Sigmoid colon (tissue), 6 donors: ENCODE measurements at regions not wholly inside any gene's neighbourhood (a gene's known extent, or its start where the extent isn't known, plus 50 kb on each side); places are given as distances from the start of the nearest gene placed in this dataset.

Source experiments
- DNase-seq: peaks from one replicate; pipeline ENCODE4 v3.0.0-alpha.2; 2019
- H3K27ac ChIP-seq, 4 donors: fragments of 200-600 bp; sonication (generic); one replicate each; pipeline ENCODE4 v1.5.1; 2016 to 2019; ENCODE audit warnings: mild to moderate bottlenecking in 1 of 4
- H3K27me3 ChIP-seq, 3 donors: fragments of 200-600 bp; sonication (generic); one replicate each; pipeline ENCODE4 v1.5.1; 2019; ENCODE audit warnings: mild to moderate bottlenecking in 1 of 3
- H3K36me3 ChIP-seq, 4 donors: fragments of 200-600 bp; sonication (generic); one replicate each; pipeline ENCODE4 v1.5.1; 2016 to 2019
- H3K4me1 ChIP-seq, 4 donors: fragments of 200-600 bp; sonication (generic); one replicate each; pipeline ENCODE4 v1.5.1; 2017 to 2019
- H3K4me3 ChIP-seq, 4 donors: fragments of 200-600 bp; sonication (generic); one replicate each; pipeline ENCODE4 v1.5.1; 2017 to 2019; ENCODE audit warnings: mild to moderate bottlenecking in 2 of 4, moderate library complexity in 1 of 4
- H3K9me3 ChIP-seq, 4 donors: fragments of 200-600 bp in 3 of 4; sonication (generic) in 3 of 4; one replicate each; pipeline versions ENCODE4 v1.5.1 to v1.6.1; 2013 to 2019
- EP300 ChIP-seq, 4 donors: sonication (generic); formaldehyde crosslinking; IDR thresholded peaks; one replicate each; pipeline ENCODE4 v1.6.1; 2017; ENCODE audit warnings: antibody characterized with exemption in 4 of 4
- POLR2A ChIP-seq, 2 donors: fragments of 450-650 bp; IDR thresholded peaks; one replicate each; pipeline ENCODE4 v1.6.1; 2016; ENCODE audit warnings: antibody characterized with exemption in 2 of 2, mild to moderate bottlenecking in 2 of 2, moderate library complexity in 2 of 2
- POLR2AphosphoS5 ChIP-seq, 4 donors: sonication (generic); formaldehyde crosslinking; IDR thresholded peaks; one replicate each; pipeline ENCODE4 v1.6.1; 2017; ENCODE audit warnings: antibody characterized with exemption in 4 of 4
- WGBS, 2 donors: extraction: QIAGEN DNeasy Blood & Tissue Kit; methylation state at CpG; one replicate each; pipeline ENCODE4 v1.1.7; 2013; 5-methylcytosine and 5-hydroxymethylcytosine counted together
- intact Hi-C: fragments of 100-400 bp; cut with DNase I; formaldehyde crosslinking; loops from one replicate; pipeline ENCODE4 v1.15.1; 2023
- TF ChIP-seq, protein P1 (sequence below), 4 experiments: fragments of 450-650 bp in 3 of 4; fragments of 200-600 bp in 1 of 4; IDR thresholded peaks; one replicate each; pipeline ENCODE4 v1.5.1; 2016 to 2019; ENCODE audit warnings: antibody characterized with exemption in 4 of 4, mild to moderate bottlenecking in 3 of 4, moderate library complexity in 2 of 4
- donor health status: healthy with polysubstance abuse.
- donor health status: healthy.

DNA sequence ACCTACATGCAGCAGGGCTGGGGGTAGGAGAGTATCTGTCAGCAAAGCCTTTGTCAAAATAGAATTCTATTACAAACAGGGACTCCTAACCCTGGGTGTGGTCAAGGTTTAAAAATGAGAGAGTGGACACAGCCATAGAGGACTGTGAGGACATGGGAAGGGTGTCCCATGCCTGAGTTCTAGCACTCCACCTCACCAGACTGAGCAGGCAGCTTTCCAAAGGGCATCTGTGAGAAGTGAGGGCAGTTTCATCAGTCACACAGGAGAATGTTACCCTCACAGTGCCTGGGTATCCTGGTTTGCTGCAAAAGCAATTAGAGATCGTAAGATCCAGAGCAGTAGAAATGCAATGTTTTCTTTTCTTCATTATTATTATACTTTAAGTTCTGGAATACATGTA is 174.9 kb upstream of the UBL3 start:
- no peaks in the 10 kb centered on the region for H3K36me3 ChIP-seq
- no peaks in the 10 kb centered on the region for H3K27me3 ChIP-seq
- intact Hi-C loops = no loop called here
- no peak for TF ChIP-seq POLR2A (IDR thresholded peaks at IDR 0.05)
- TF ChIP-seq, protein P1, sequence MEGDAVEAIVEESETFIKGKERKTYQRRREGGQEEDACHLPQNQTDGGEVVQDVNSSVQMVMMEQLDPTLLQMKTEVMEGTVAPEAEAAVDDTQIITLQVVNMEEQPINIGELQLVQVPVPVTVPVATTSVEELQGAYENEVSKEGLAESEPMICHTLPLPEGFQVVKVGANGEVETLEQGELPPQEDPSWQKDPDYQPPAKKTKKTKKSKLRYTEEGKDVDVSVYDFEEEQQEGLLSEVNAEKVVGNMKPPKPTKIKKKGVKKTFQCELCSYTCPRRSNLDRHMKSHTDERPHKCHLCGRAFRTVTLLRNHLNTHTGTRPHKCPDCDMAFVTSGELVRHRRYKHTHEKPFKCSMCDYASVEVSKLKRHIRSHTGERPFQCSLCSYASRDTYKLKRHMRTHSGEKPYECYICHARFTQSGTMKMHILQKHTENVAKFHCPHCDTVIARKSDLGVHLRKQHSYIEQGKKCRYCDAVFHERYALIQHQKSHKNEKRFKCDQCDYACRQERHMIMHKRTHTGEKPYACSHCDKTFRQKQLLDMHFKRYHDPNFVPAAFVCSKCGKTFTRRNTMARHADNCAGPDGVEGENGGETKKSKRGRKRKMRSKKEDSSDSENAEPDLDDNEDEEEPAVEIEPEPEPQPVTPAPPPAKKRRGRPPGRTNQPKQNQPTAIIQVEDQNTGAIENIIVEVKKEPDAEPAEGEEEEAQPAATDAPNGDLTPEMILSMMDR (IDR thresholded peaks at IDR 0.05) = no peak
- no peak for TF ChIP-seq EP300 (IDR thresholded peaks at IDR 0.05)
- DNase-seq = no peak
- no peak overlapping the region for H3K4me3 ChIP-seq
- no peak overlapping the region for H3K27ac ChIP-seq
- H3K9me3 ChIP-seq = no peaks in the 10 kb centered on the region
- WGBS, 2 donors = 91 to 100% methylated on average over 1 of the region's 1 CpG
- H3K4me1 ChIP-seq = no peaks in the 10 kb centered on the region

DNA sequence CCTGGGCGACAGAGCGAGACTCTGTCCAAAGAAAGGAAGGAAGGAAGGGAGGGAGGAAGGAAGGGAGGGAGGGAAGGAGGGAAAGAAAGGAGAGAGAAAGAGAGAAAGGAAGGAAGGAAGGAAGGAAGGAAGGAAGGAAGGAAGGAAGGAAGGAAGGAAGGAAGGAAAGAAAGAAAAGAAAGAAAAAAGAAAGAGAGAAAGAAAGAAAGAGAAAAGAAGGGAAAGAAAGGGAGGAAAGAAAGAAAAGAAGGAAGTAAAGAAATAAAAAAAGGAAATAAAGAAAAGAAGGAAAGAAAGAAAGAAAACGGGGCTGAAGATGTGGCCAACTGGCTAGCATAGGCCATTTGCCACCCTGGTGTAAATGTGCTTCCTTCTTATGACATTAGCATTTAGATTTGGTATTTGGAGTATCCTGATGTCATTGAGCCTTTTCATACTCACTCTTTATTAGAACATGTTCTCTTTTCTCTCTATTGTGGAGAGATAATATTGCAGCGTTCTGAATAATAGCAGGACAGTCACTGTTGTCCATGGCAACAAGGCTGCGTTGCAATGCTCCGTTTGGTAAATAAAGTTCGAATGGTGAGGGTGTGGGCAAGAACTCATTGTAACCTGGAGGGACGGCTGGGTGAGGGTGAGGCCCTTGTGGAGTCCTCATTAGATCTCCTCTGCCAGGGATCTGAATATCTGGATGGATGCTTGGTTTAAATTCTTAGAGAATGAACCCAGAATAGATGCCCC is 173.9 kb upstream of the UBL3 start:
- Histone ChIP-seq H3K4me1 (no peaks in the 10 kb centered on the region), H3K4me3 (no peak overlapping the region), H3K27me3 (no peaks in the 10 kb centered on the region), H3K9me3 (no peaks in the 10 kb centered on the region), H3K27ac (no peak overlapping the region), H3K36me3 (no peaks in the 10 kb centered on the region)
- intact Hi-C loops = no loop called here
- DNase-seq = no peak
- TF ChIP-seq, protein P1 (IDR thresholded peaks at IDR 0.05) = no peak
- TF ChIP-seq POLR2AphosphoS5 (IDR thresholded peaks at IDR 0.05) = no peak
- no peak for TF ChIP-seq POLR2A (IDR thresholded peaks at IDR 0.05)
- TF ChIP-seq EP300 (IDR thresholded peaks at IDR 0.05) = no peak
- WGBS, 2 donors = 65 to 85% methylated on average over 8 of the region's 8 CpGs

DNA sequence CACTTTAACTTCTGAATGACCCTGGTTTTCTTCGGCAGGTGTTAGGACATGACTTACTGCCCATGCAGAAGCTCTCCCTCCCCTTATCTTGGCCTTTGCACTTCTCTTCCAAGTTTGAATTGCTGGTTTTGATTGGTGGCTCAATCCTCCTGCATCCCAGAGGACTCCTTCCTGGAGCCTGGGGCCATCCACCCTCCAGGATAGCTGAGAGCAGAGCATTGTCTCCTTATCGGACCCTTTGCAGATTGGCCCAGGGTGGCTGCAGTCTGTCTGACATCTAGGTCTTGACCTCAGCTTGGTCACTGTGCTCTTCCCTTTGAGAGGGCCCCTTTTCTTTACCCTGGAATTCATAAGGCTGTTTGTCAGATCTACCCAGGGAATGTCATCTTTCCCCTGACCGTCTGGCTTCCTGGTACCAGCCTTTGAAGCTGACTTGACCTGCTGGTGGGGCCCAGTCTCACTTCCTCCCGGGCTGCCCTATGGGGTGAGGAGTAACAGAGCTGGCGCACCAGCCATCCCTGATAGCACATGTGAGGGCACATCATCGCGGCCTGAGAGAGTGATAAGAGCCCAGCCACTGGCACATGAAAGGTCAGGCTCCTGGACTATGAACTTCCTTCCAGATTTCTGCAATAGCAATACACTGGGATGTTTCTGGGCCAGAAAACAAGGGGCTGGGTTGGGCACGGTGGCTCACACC is 172.9 kb upstream of the UBL3 start:
- Histone ChIP-seq H3K4me1 (no peaks in the 10 kb centered on the region), H3K9me3 (no peaks in the 10 kb centered on the region), H3K27me3 (no peaks in the 10 kb centered on the region), H3K4me3 (no peak overlapping the region), H3K27ac (no peak overlapping the region), H3K36me3 (no peaks in the 10 kb centered on the region)
- DNase-seq = no peak
- intact Hi-C loops = no loop called here
- WGBS, 2 donors = 82 to 89% methylated on average over 8 of the region's 8 CpGs
- TF ChIP-seq POLR2A (IDR thresholded peaks at IDR 0.05) (no peak), EP300 (IDR thresholded peaks at IDR 0.05) (no peak), POLR2AphosphoS5 (IDR thresholded peaks at IDR 0.05) (no peak)
- TF ChIP-seq, protein P1 (IDR thresholded peaks at IDR 0.05) = no peak

DNA sequence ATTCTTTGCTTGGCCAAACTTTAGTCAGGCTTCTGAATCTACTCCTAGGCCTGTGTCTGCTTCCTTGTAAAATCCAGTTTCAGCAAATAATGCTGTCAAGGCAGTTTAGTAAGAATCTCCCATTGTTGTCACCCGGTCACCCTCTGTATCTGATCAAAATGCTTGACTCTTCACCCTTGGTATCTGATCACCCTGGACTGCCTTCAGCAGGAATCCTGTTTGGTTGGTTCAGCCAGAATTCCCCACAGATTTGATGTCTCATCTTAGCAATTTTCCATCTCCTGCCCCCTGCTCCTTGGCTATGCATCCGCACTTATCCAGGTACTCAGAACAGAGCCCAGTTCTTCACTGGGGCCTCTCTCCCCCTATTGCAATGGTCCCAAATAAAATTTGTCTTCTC is 172.4 kb upstream of the UBL3 start:
- H3K4me3 ChIP-seq = no peak overlapping the region
- H3K36me3 ChIP-seq = no peaks in the 10 kb centered on the region
- no peaks in the 10 kb centered on the region for H3K27me3 ChIP-seq
- no peaks in the 10 kb centered on the region for H3K9me3 ChIP-seq
- H3K27ac ChIP-seq = no peak overlapping the region
- WGBS, 2 donors = 92 to 94% methylated on average over 2 of the region's 2 CpGs
- H3K4me1 ChIP-seq = no peaks in the 10 kb centered on the region
- intact Hi-C loops = no loop called here
- DNase-seq = no peak
- TF ChIP-seq POLR2A (IDR thresholded peaks at IDR 0.05) (no peak), POLR2AphosphoS5 (IDR thresholded peaks at IDR 0.05) (no peak), EP300 (IDR thresholded peaks at IDR 0.05) (no peak)
- TF ChIP-seq, protein P1 (IDR thresholded peaks at IDR 0.05) = no peak
